IMR-90 (cell line): ENCODE measurements at regions not wholly inside any gene's neighbourhood (a gene's known extent, or its start where the extent isn't known, plus 50 kb on each side); places are given as distances from the start of the nearest gene placed in this dataset.

Experiments
- ATAC-seq: fragments of 200-7000 bp; cut with Tn5 transposase; 2 replicates; pipeline ENCODE4 v1.9.1; 2020; ENCODE audit warnings: low read depth, mild to moderate bottlenecking, moderate library complexity
- BruUV-seq: library from RNA; stranded (reverse); fragments of 400-500 nt; replicated peaks from 2 replicates; lab custom pipeline; 2021; lab: Mats Ljungman, UMichigan
- CTCF ChIA-PET: fragments of 300-600 bp; formaldehyde crosslinking; extraction: SDS; loops from one replicate; lab custom pipeline; 2021; ENCODE audit warnings: antibody characterized with exemption; lab: Yijun Ruan, JAX
- POLR2A ChIA-PET: fragments of 300-600 bp; sonication (Branson Sonifier 250); formaldehyde crosslinking; loops from one replicate; lab custom pipeline; 2022; ENCODE audit warnings: antibody characterized with exemption; ENCODE audit not compliant: unreplicated experiment; lab: Charles Lee
- DNase-seq: peaks from one replicate; pipeline ENCODE4 v3.0.0; 2013
- H2AFZ ChIP-seq: replicated peaks from 2 replicates; pipeline ENCODE3; 2013; ENCODE audit warnings: low read length, mild to moderate bottlenecking; ENCODE audit not compliant: poor library complexity
- H2AK5ac ChIP-seq: 2 replicates; pipeline ENCODE4 v1.6.1; 2013; ENCODE audit warnings: low read depth, low read length, inconsistent platforms
- H2AK9ac ChIP-seq: replicated peaks from 2 replicates; pipeline ENCODE3; 2013; ENCODE audit warnings: mild to moderate bottlenecking, low read depth, low read length, moderate library complexity; ENCODE audit not compliant: poor library complexity
- H2BK120ac ChIP-seq: 2 replicates; pipeline ENCODE4 v1.6.1; 2013; ENCODE audit warnings: low read depth, low read length, inconsistent platforms
- H2BK15ac ChIP-seq: 3 replicates; pipeline ENCODE4 v1.6.1; 2013; ENCODE audit warnings: low read depth, low read length, inconsistent platforms
- H2BK20ac ChIP-seq: 2 replicates; pipeline ENCODE4 v1.6.1; 2013; ENCODE audit warnings: low read depth, mild to moderate bottlenecking, inconsistent platforms, low read length, moderate library complexity
- H2BK5ac ChIP-seq: 2 replicates; pipeline ENCODE4 v1.6.1; 2013; ENCODE audit warnings: mild to moderate bottlenecking, low read depth, low read length, inconsistent platforms; ENCODE audit not compliant: poor library complexity, severe bottlenecking
- H3K14ac ChIP-seq: replicated peaks from 2 replicates; pipeline ENCODE4 v1.6.1; 2013; ENCODE audit warnings: low read depth, low read length, inconsistent platforms
- H3K18ac ChIP-seq: 2 replicates; pipeline ENCODE4 v1.6.1; 2013; ENCODE audit warnings: low read depth, low read length, control low read depth
- H3K23ac ChIP-seq: 2 replicates; pipeline ENCODE4 v1.6.1; 2013; ENCODE audit warnings: low read depth, low read length, inconsistent platforms
- H3K27ac ChIP-seq: 2 replicates; pipeline ENCODE4 v1.5.1; 2013; ENCODE audit warnings: mild to moderate bottlenecking, control low read depth, low read length; ENCODE audit not compliant: insufficient read depth
- H3K27me3 ChIP-seq: 2 replicates; pipeline ENCODE4 v1.6.1; 2013; ENCODE audit warnings: low read length; ENCODE audit not compliant: control insufficient read depth, insufficient read depth
- H3K36me3 ChIP-seq: 2 replicates; pipeline ENCODE4 v1.6.1; 2013; ENCODE audit warnings: low read length, mixed read lengths; ENCODE audit not compliant: control insufficient read depth, insufficient read depth
- H3K4ac ChIP-seq: 2 replicates; pipeline ENCODE4 v1.6.1; 2013; ENCODE audit warnings: low read depth, low read length, inconsistent platforms
- H3K4me1 ChIP-seq: 2 replicates; pipeline ENCODE4 v1.6.1; 2013; ENCODE audit warnings: low read length, mixed read lengths; ENCODE audit not compliant: control insufficient read depth, insufficient read depth
- H3K4me2 ChIP-seq: 2 replicates; pipeline ENCODE4 v1.6.1; 2013; ENCODE audit warnings: low read depth, mild to moderate bottlenecking, control low read depth, low read length, moderate library complexity
- H3K4me3 ChIP-seq: 2 replicates; pipeline ENCODE4 v1.5.1; 2013; ENCODE audit warnings: low read depth, mild to moderate bottlenecking, control low read depth, low read length, moderate library complexity; ENCODE audit not compliant: insufficient read depth
- H3K56ac ChIP-seq: 2 replicates; pipeline ENCODE4 v1.6.1; 2013; ENCODE audit warnings: low read length, inconsistent platforms; ENCODE audit not compliant: insufficient read depth; ENCODE audit errors: extremely low read depth
- H3K79me1 ChIP-seq, 2 experiments: 2 replicates each; pipeline ENCODE4 v1.6.1; 2013; ENCODE audit warnings: low read length in 2 of 2, inconsistent platforms in 1 of 2, low read depth in 1 of 2
- H3K9ac ChIP-seq: 2 replicates; pipeline ENCODE4 v1.6.1; 2013; ENCODE audit warnings: low read depth, low read length, control low read depth
- H3K9me1 ChIP-seq: 2 replicates; pipeline ENCODE4 v1.6.1; 2013; ENCODE audit warnings: low read length, inconsistent platforms; ENCODE audit not compliant: insufficient read depth
- H3K9me3 ChIP-seq: 2 replicates; pipeline ENCODE4 v1.6.1; 2013; ENCODE audit warnings: low read length; ENCODE audit not compliant: control insufficient read depth, insufficient read depth
- H4K20me1 ChIP-seq: 2 replicates; pipeline ENCODE4 v1.6.1; 2013; ENCODE audit warnings: low read length, inconsistent platforms; ENCODE audit not compliant: insufficient read depth
- H4K5ac ChIP-seq: 2 replicates; pipeline ENCODE4 v1.6.1; 2013; ENCODE audit warnings: mild to moderate bottlenecking, low read depth, low read length, control low read depth
- H4K8ac ChIP-seq, 2 experiments: 2 replicates each; pipeline ENCODE4 v1.6.1; 2013; ENCODE audit warnings: low read depth in 2 of 2, low read length in 2 of 2, control low read depth in 1 of 2, inconsistent platforms in 1 of 2
- H4K91ac ChIP-seq: 2 replicates; pipeline ENCODE4 v1.6.1; 2013; ENCODE audit warnings: low read depth, low read length, inconsistent platforms; ENCODE audit not compliant: insufficient read depth
- CTCF ChIP-seq: conservative IDR thresholded peaks from 2 replicates; pipeline ENCODE4 v1.5.1; 2012; ENCODE audit warnings: mild to moderate bottlenecking, low read depth, low read length, improper control_type of control experiment
- ELK1 ChIP-seq: fragments of 150-350 bp; IDR thresholded peaks from 2 replicates; pipeline ENCODE4 v1.6.1; 2016; ENCODE audit warnings: low read depth, mild to moderate bottlenecking, low read length, moderate library complexity, borderline replicate concordance
- MAFK ChIP-seq: IDR thresholded peaks from 2 replicates; pipeline ENCODE4 v1.6.1; 2012; ENCODE audit warnings: low read depth, low read length, improper control_type of control experiment
- MXI1 ChIP-seq: IDR thresholded peaks from 2 replicates; pipeline ENCODE4 v1.6.1; 2012; ENCODE audit warnings: low read depth, mild to moderate bottlenecking, low read length, moderate library complexity, borderline replicate concordance
- POLR2A ChIP-seq: IDR thresholded peaks from 2 replicates; pipeline ENCODE4 v1.6.1; 2012; ENCODE audit warnings: mild to moderate bottlenecking, low read depth, low read length
- RAD21 ChIP-seq: IDR thresholded peaks from 2 replicates; pipeline ENCODE4 v1.6.1; 2012; ENCODE audit warnings: low read length, improper control_type of control experiment
- RCOR1 ChIP-seq: IDR thresholded peaks from 2 replicates; pipeline ENCODE4 v1.6.1; 2012; ENCODE audit warnings: mild to moderate bottlenecking, low read length, improper control_type of control experiment; ENCODE audit not compliant: insufficient replicate concordance
- RFX5 ChIP-seq: IDR thresholded peaks from 2 replicates; pipeline ENCODE4 v1.8.0; 2012; ENCODE audit warnings: low read depth, mild to moderate bottlenecking, low read length, moderate library complexity
- SMC3 ChIP-seq: fragments of 150-350 bp; IDR thresholded peaks from 2 replicates; pipeline ENCODE4 v1.6.1; 2016; ENCODE audit warnings: low read depth, mild to moderate bottlenecking, antibody characterized with exemption, low read length, moderate library complexity
- USF2 ChIP-seq: fragments of 150-350 bp; IDR thresholded peaks from 2 replicates; pipeline ENCODE4 v1.6.1; 2017; ENCODE audit warnings: mild to moderate bottlenecking, antibody characterized with exemption, low read length, low read depth
- WGBS, 2 experiments: methylation state at CpG; one replicate each; pipeline versions ENCODE4 v1.1.5 to v1.1.7; 2013; ENCODE audit warnings: missing lambda C conversion rate in 2 of 2; ENCODE audit not compliant: insufficient read length in 1 of 2; ENCODE audit errors: extremely low coverage in 2 of 2; 5-methylcytosine and 5-hydroxymethylcytosine counted together
- dilution Hi-C: fragments of 300-500 bp; cut with HindIII; formaldehyde crosslinking; loops from one replicate; pipeline ENCODE4 v1.14.3; 2018; ENCODE audit warnings: low sequenced_read_pairs; ENCODE audit not compliant: unreplicated experiment
- in situ Hi-C: fragments of 300-500 bp; cut with MboI; formaldehyde crosslinking; loops from 3 replicates; pipeline ENCODE4 v1.14.3; 2019; ENCODE audit warnings: low sequenced_read_pairs, inconsistent platforms, mixed read lengths
- intact Hi-C: fragments of 100-400 bp; cut with micrococcal nuclease; formaldehyde crosslinking; loops from 2 replicates; pipeline ENCODE4 v1.10.0; 2022

- H3K9ac ChIP-seq: no peak overlapping the region
- H2BK5ac ChIP-seq: no peak overlapping the region
- no peaks in the 10 kb centered on the region for H3K4me1 ChIP-seq
- WGBS, 2 experiments: no CpG with 5 or more reads among the region's 5 CpGs
- H4K8ac ChIP-seq: no peak overlapping the region
- H2AK9ac ChIP-seq: no peak overlapping the region
- intact Hi-C loops: no loop called here
- no peak overlapping the region for H3K4ac ChIP-seq
- H3K4me2 ChIP-seq: no peak overlapping the region
- no peak overlapping the region for H3K23ac ChIP-seq
- H3K27me3 ChIP-seq: peaks cover 20% of the 10 kb centered on the region
- peaks cover 3% of the 10 kb centered on the region; the same call in 1 of the 2 replicates for H3K9me3 ChIP-seq
- dilution Hi-C loops: no loop called here
- POLR2A ChIA-PET: no interaction called here
- no peak overlapping the region for H2AK5ac ChIP-seq
- no peak overlapping the region for H4K91ac ChIP-seq
- no peaks in the 10 kb centered on the region for H3K79me1 ChIP-seq
- no peak overlapping the region for H2BK15ac ChIP-seq
- BruUV-seq: no TSS peak
- H3K56ac ChIP-seq: no peak overlapping the region
- no peak for ATAC-seq
- H3K36me3 ChIP-seq: no peaks in the 10 kb centered on the region
- no peak overlapping the region for H3K18ac ChIP-seq
- H2AFZ ChIP-seq: no peak overlapping the region
- no peak overlapping the region for H3K27ac ChIP-seq
- H2BK120ac ChIP-seq: no peak overlapping the region
- in situ Hi-C loops: no loop called here
- TF ChIP-seq RAD21: no peak
- no peak for TF ChIP-seq MAFK
- TF ChIP-seq USF2: no peak
- TF ChIP-seq RFX5: no peak
- TF ChIP-seq SMC3: no peak
- no peak for TF ChIP-seq RCOR1
- TF ChIP-seq MXI1: no peak
- TF ChIP-seq ELK1: no peak
- no peak for TF ChIP-seq CTCF
- TF ChIP-seq POLR2A: no peak
- no peak overlapping the region for H3K4me3 ChIP-seq
- CTCF ChIA-PET: no interaction called here
- no peak overlapping the region for H3K14ac ChIP-seq
- no peak overlapping the region for H4K5ac ChIP-seq
- no peaks in the 10 kb centered on the region for H3K9me1 ChIP-seq
- H4K20me1 ChIP-seq: no peaks in the 10 kb centered on the region
- H2BK20ac ChIP-seq: no peak overlapping the region
- no peak for DNase-seq
Measured at GRCh38 chr22:26939466-26939865, 282.1 kb downstream of the MIAT start.
